Mucosa of rectum (tissue), 2 donors: ENCODE measurements at regions not wholly inside any gene's neighbourhood (a gene's known extent, or its start where the extent isn't known, plus 50 kb on each side); places are given as distances from the start of the nearest gene placed in this dataset.
"Not testable (repeated sequence)": the region's sequence is repeated elsewhere in the genome, so short reads cannot be mapped to it uniquely, and the experiment has no call there.

ENCODE experiments used
- H3K27ac ChIP-seq, 2 donors: one replicate each; pipeline ENCODE4 v1.7.0; 2013; ENCODE audit warnings: inconsistent platforms in 2 of 2, low read depth in 2 of 2, low read length in 2 of 2
- H3K27me3 ChIP-seq, 2 donors: one replicate each; pipeline ENCODE4 v1.7.0; 2013; ENCODE audit warnings: low read length in 2 of 2; ENCODE audit not compliant: control insufficient read depth in 2 of 2, insufficient read depth in 2 of 2
- H3K36me3 ChIP-seq, 2 donors: one replicate each; pipeline ENCODE4 v1.7.0; 2013; ENCODE audit warnings: low read length in 2 of 2; ENCODE audit not compliant: control insufficient read depth in 2 of 2, insufficient read depth in 2 of 2
- H3K4me1 ChIP-seq, 2 donors: one replicate each; pipeline ENCODE4 v1.7.0; 2013; ENCODE audit warnings: low read length in 2 of 2, mild to moderate bottlenecking in 1 of 2; ENCODE audit not compliant: control insufficient read depth in 2 of 2, insufficient read depth in 2 of 2
- H3K4me3 ChIP-seq, 2 donors: one replicate each; pipeline ENCODE4 v1.7.0; 2013; ENCODE audit warnings: low read length in 2 of 2
- H3K9ac ChIP-seq, 2 donors: one replicate each; pipeline ENCODE4 v1.7.0; 2013; ENCODE audit warnings: low read length in 2 of 2, low read depth in 1 of 2, mild to moderate bottlenecking in 1 of 2
- H3K9me3 ChIP-seq, 2 donors: one replicate each; pipeline ENCODE4 v1.7.0; 2013; ENCODE audit warnings: low read length in 2 of 2; ENCODE audit not compliant: control insufficient read depth in 2 of 2
- donor health status: healthy.
- donor health status: Normal muscosa, but diverticular disease.

- no peaks in the 10 kb centered on the region for H3K4me1 ChIP-seq
- H3K9me3 ChIP-seq = no peaks in the 10 kb centered on the region
- H3K9ac ChIP-seq = no peak overlapping the region
- no peak overlapping the region for H3K27ac ChIP-seq
- no peaks in the 10 kb centered on the region for H3K27me3 ChIP-seq
- H3K36me3 ChIP-seq = no peaks in the 10 kb centered on the region
- no peak overlapping the region for H3K4me3 ChIP-seq
Observed at GRCh38 chr6:21872749-21873148, 279.2 kb downstream of the SOX4 start.

- H3K4me1 ChIP-seq = no peaks in the 10 kb centered on the region
- H3K9me3 ChIP-seq = no peaks in the 10 kb centered on the region
- no peak overlapping the region for H3K27ac ChIP-seq
- H3K9ac ChIP-seq = no peak overlapping the region
- H3K4me3 ChIP-seq = no peak overlapping the region
- H3K36me3 ChIP-seq = no peaks in the 10 kb centered on the region
- no peaks in the 10 kb centered on the region for H3K27me3 ChIP-seq
Observed at GRCh38 chr6:21873562-21873961, 280.0 kb downstream of the SOX4 start.

GRCh38 chr6:21874372-21874771 lies 280.8 kb downstream of the SOX4 start:
- Histone ChIP-seq H3K36me3 (no peaks in the 10 kb centered on the region), H3K27ac (no peak overlapping the region)

GRCh38 chr6:21877037-21877436 lies 283.5 kb downstream of the SOX4 start:
- not testable (repeated sequence) for H3K36me3 ChIP-seq, H3K27ac ChIP-seq, H3K4me1 ChIP-seq, H3K9ac ChIP-seq, H3K27me3 ChIP-seq, H3K4me3 ChIP-seq, H3K9me3 ChIP-seq

More at GRCh38 chr6:21874372-21874771, 280.8 kb downstream of the SOX4 start:
- Histone ChIP-seq H3K4me3 (no peak overlapping the region), H3K4me1 (no peaks in the 10 kb centered on the region), H3K9ac (no peak overlapping the region), H3K9me3 (no peaks in the 10 kb centered on the region), H3K27me3 (no peaks in the 10 kb centered on the region)

GRCh38 chr6:21880249-21880648 lies 286.7 kb downstream of the SOX4 start:
- H3K4me1 ChIP-seq, H3K9ac ChIP-seq, H3K27me3 ChIP-seq, H3K27ac ChIP-seq, H3K4me3 ChIP-seq, H3K36me3 ChIP-seq, H3K9me3 ChIP-seq: not testable (repeated sequence)

GRCh38 chr6:21881969-21882465 lies 288.5 kb downstream of the SOX4 start:
- no peaks in the 10 kb centered on the region for H3K4me1 ChIP-seq
- no peaks in the 10 kb centered on the region for H3K27me3 ChIP-seq

GRCh38 chr6:21883595-21884328 lies 290.2 kb downstream of the SOX4 start:
- Histone ChIP-seq H3K9me3 (no peaks in the 10 kb centered on the region), H3K4me1 (no peaks in the 10 kb centered on the region), H3K27ac (no peak overlapping the region)

More at GRCh38 chr6:21881969-21882465, 288.5 kb downstream of the SOX4 start:
- Histone ChIP-seq H3K36me3 (no peaks in the 10 kb centered on the region), H3K9me3 (no peaks in the 10 kb centered on the region), H3K27ac (no peak overlapping the region), H3K4me3 (no peak overlapping the region), H3K9ac (no peak overlapping the region)

GRCh38 chr6:21885111-21885510 lies 291.6 kb downstream of the SOX4 start:
- no peaks in the 10 kb centered on the region for H3K4me1 ChIP-seq
- no peaks in the 10 kb centered on the region for H3K27me3 ChIP-seq
- H3K36me3 ChIP-seq = no peaks in the 10 kb centered on the region
- no peak overlapping the region for H3K9ac ChIP-seq
- no peak overlapping the region for H3K4me3 ChIP-seq
- no peaks in the 10 kb centered on the region for H3K9me3 ChIP-seq
- H3K27ac ChIP-seq = no peak overlapping the region

More at GRCh38 chr6:21883595-21884328, 290.2 kb downstream of the SOX4 start:
- no peaks in the 10 kb centered on the region for H3K36me3 ChIP-seq
- no peak overlapping the region for H3K9ac ChIP-seq
- no peak overlapping the region for H3K4me3 ChIP-seq
- H3K27me3 ChIP-seq = no peaks in the 10 kb centered on the region

GRCh38 chr6:21885532-21886114 lies 292.1 kb downstream of the SOX4 start:
- Histone ChIP-seq H3K4me3 (no peak overlapping the region), H3K36me3 (no peaks in the 10 kb centered on the region), H3K9ac (no peak overlapping the region), H3K27ac (peak overlapping the region in 1 of 2 donors; percentile 11), H3K27me3 (no peaks in the 10 kb centered on the region), H3K9me3 (no peaks in the 10 kb centered on the region), H3K4me1 (no peaks in the 10 kb centered on the region)

- no peaks in the 10 kb centered on the region for H3K27me3 ChIP-seq
- no peaks in the 10 kb centered on the region for H3K4me1 ChIP-seq
- no peak overlapping the region for H3K4me3 ChIP-seq
- H3K36me3 ChIP-seq = no peaks in the 10 kb centered on the region
- no peak overlapping the region for H3K9ac ChIP-seq
- H3K9me3 ChIP-seq = no peaks in the 10 kb centered on the region
- H3K27ac ChIP-seq = no peak overlapping the region
Observed at GRCh38 chr6:21886542-21887151, 293.1 kb downstream of the SOX4 start.
